SK-N-SH treated with all-trans-retinoic acid at 6 μM for 48 hours (cell line): ENCODE measurements at regions not wholly inside any gene's neighbourhood (a gene's known extent, or its start where the extent isn't known, plus 50 kb on each side); places are given as distances from the start of the nearest gene placed in this dataset.

ENCODE experiments used
- ATAC-seq: fragments of 200-7000 bp; cut with Tn5 transposase; 3 replicates; pipeline ENCODE4 v1.9.1; 2020; ENCODE audit warnings: mild to moderate bottlenecking, moderate library complexity
- ARNTL ChIP-seq: fragments of 450-650 bp; formaldehyde crosslinking; IDR thresholded peaks from 2 replicates; pipeline ENCODE4 v1.5.0; 2020; ENCODE audit warnings: low read depth, mild to moderate bottlenecking, moderate library complexity, borderline replicate concordance
- BACH2 ChIP-seq: fragments of 250-450 bp; sonication (Bioruptor Pico); IDR thresholded peaks from 2 replicates; pipeline ENCODE4 v1.9.0; 2021; ENCODE audit warnings: mild to moderate bottlenecking, borderline replicate concordance
- CSDC2 ChIP-seq: fragments of 250-450 bp; sonication (Bioruptor Pico); IDR thresholded peaks from 2 replicates; pipeline ENCODE4 v1.5.0; 2020; ENCODE audit warnings: mild to moderate bottlenecking, moderate library complexity
- ESRRG ChIP-seq: fragments of 250-450 bp; sonication (Bioruptor Pico); IDR thresholded peaks from 2 replicates; pipeline ENCODE4 v1.6.1; 2021; ENCODE audit warnings: mild to moderate bottlenecking
- GLIS3 ChIP-seq: fragments of 250-450 bp; sonication (Bioruptor Pico); IDR thresholded peaks from 2 replicates; pipeline ENCODE4 v1.5.0; 2020; ENCODE audit warnings: mild to moderate bottlenecking, moderate library complexity
- ISL1 ChIP-seq: fragments of 250-450 bp; sonication (Bioruptor Pico); IDR thresholded peaks from 2 replicates; pipeline ENCODE4 v2.1.2; 2022; ENCODE audit warnings: mild to moderate bottlenecking, moderate library complexity
- OSR1 ChIP-seq: fragments of 250-450 bp; sonication (Bioruptor Pico); IDR thresholded peaks from 2 replicates; pipeline ENCODE4 v1.8.0; 2022; ENCODE audit warnings: moderate library complexity, mild to moderate bottlenecking, inconsistent platforms
- PPARA ChIP-seq: fragments of 250-450 bp; sonication (Bioruptor Pico); IDR thresholded peaks from 2 replicates; pipeline ENCODE4 v1.5.0; 2020; ENCODE audit warnings: mild to moderate bottlenecking, borderline replicate concordance
- RARB ChIP-seq: fragments of 250-450 bp; sonication (Bioruptor Pico); IDR thresholded peaks from 2 replicates; pipeline ENCODE4 v1.8.0; 2021; ENCODE audit warnings: mild to moderate bottlenecking, moderate library complexity
- SNAI2 ChIP-seq: fragments of 250-450 bp; sonication (Bioruptor Pico); IDR thresholded peaks from 2 replicates; pipeline ENCODE4 v1.5.0; 2020; ENCODE audit warnings: mild to moderate bottlenecking, moderate library complexity
- TCF4 ChIP-seq: fragments of 250-450 bp; sonication (Bioruptor Pico); IDR thresholded peaks from 2 replicates; pipeline ENCODE4 v1.8.0; 2021; ENCODE audit warnings: mild to moderate bottlenecking, moderate library complexity, borderline replicate concordance
- TOX ChIP-seq: fragments of 250-450 bp; sonication (Bioruptor Pico); IDR thresholded peaks from 2 replicates; pipeline ENCODE4 v1.8.0; 2021; ENCODE audit warnings: mild to moderate bottlenecking, moderate library complexity, borderline replicate concordance
- ZC3H10 ChIP-seq: fragments of 250-450 bp; sonication (Bioruptor Pico); IDR thresholded peaks from 2 replicates; pipeline ENCODE4 v1.5.1; 2021; ENCODE audit warnings: mild to moderate bottlenecking, moderate library complexity
- ZFP3 ChIP-seq: fragments of 250-450 bp; sonication (Bioruptor Pico); IDR thresholded peaks from 2 replicates; pipeline ENCODE4 v1.5.0; 2020; ENCODE audit warnings: mild to moderate bottlenecking, moderate library complexity
- ZNF565 ChIP-seq: fragments of 450-650 bp; formaldehyde crosslinking; conservative IDR thresholded peaks from 2 replicates; pipeline ENCODE4 v1.5.0; 2020; ENCODE audit warnings: low read depth, mild to moderate bottlenecking, moderate library complexity
- ZNF70 ChIP-seq: fragments of 450-650 bp; formaldehyde crosslinking; IDR thresholded peaks from 2 replicates; pipeline ENCODE4 v1.5.0; 2020; ENCODE audit warnings: mild to moderate bottlenecking, moderate library complexity
- ZNF8 ChIP-seq: fragments of 450-650 bp; formaldehyde crosslinking; IDR thresholded peaks from 2 replicates; pipeline ENCODE4 v1.5.0; 2020; ENCODE audit warnings: mild to moderate bottlenecking, moderate library complexity
- TF ChIP-seq, protein P1 (sequence below): fragments of 250-450 bp; sonication (Bioruptor Pico); IDR thresholded peaks from 2 replicates; pipeline ENCODE4 v1.8.0; 2021; ENCODE audit warnings: low read depth, mild to moderate bottlenecking, moderate library complexity, borderline replicate concordance
- TF ChIP-seq, protein P2 (sequence below): fragments of 250-450 bp; sonication (Bioruptor Pico); IDR thresholded peaks from 2 replicates; pipeline ENCODE4 v1.5.1; 2020; ENCODE audit warnings: low read depth, mild to moderate bottlenecking, moderate library complexity
- TF ChIP-seq, protein P3 (sequence below): fragments of 250-450 bp; sonication (Bioruptor Pico); IDR thresholded peaks from 2 replicates; pipeline ENCODE4 v1.5.1; 2021; ENCODE audit warnings: mild to moderate bottlenecking, moderate library complexity
- TF ChIP-seq, protein P4 (sequence below): fragments of 250-450 bp; sonication (Bioruptor Pico); IDR thresholded peaks from 2 replicates; pipeline ENCODE4 v1.5.0; 2020; ENCODE audit warnings: mild to moderate bottlenecking, moderate library complexity

DNA sequence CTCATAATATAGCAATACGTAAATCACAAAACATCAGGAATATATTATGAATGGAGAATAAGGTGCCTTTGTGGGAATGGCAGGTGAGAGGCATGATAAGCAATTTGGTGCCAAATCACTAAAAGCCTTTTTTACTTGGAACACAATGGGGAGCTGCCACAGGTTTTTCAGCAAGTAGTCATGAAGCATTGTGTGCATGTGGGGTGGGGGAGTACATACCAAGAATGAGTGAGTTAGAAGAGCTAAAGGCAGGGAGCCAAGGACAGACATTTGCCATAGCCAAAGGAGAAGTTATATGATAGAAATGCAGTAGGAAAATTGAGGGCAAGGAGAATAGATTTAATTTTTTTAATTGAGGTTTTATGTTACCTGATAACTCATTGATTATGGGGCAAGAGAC is 445.0 kb upstream of the SMC2 start:
- no peak for ATAC-seq
- TF ChIP-seq PPARA (CRISPR knock-in tag) (no peak), ARNTL (no peak), BACH2 (CRISPR knock-in tag) (no peak), TCF4 (CRISPR knock-in tag) (no peak), CSDC2 (CRISPR knock-in tag) (no peak), ESRRG (CRISPR knock-in tag) (no peak), OSR1 (CRISPR knock-in tag) (no peak), SNAI2 (CRISPR knock-in tag) (no peak), TOX (no peak), ZC3H10 (CRISPR knock-in tag) (no peak), ZFP3 (CRISPR knock-in tag) (no peak), RARB (CRISPR knock-in tag) (no peak), ISL1 (CRISPR knock-in tag) (no peak)
- TF ChIP-seq, protein P1, sequence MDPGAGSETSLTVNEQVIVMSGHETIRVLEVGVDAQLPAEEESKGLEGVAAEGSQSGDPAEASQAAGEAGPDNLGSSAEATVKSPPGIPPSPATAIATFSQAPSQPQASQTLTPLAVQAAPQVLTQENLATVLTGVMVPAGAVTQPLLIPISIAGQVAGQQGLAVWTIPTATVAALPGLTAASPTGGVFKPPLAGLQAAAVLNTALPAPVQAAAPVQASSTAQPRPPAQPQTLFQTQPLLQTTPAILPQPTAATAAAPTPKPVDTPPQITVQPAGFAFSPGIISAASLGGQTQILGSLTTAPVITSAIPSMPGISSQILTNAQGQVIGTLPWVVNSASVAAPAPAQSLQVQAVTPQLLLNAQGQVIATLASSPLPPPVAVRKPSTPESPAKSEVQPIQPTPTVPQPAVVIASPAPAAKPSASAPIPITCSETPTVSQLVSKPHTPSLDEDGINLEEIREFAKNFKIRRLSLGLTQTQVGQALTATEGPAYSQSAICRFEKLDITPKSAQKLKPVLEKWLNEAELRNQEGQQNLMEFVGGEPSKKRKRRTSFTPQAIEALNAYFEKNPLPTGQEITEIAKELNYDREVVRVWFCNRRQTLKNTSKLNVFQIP: no peak
- TF ChIP-seq, protein P2, sequence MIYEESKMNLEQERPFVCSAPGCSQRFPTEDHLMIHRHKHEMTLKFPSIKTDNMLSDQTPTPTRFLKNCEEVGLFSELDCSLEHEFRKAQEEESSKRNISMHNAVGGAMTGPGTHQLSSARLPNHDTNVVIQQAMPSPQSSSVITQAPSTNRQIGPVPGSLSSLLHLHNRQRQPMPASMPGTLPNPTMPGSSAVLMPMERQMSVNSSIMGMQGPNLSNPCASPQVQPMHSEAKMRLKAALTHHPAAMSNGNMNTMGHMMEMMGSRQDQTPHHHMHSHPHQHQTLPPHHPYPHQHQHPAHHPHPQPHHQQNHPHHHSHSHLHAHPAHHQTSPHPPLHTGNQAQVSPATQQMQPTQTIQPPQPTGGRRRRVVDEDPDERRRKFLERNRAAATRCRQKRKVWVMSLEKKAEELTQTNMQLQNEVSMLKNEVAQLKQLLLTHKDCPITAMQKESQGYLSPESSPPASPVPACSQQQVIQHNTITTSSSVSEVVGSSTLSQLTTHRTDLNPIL (CRISPR knock-in tag): no peak
- TF ChIP-seq, protein P3, sequence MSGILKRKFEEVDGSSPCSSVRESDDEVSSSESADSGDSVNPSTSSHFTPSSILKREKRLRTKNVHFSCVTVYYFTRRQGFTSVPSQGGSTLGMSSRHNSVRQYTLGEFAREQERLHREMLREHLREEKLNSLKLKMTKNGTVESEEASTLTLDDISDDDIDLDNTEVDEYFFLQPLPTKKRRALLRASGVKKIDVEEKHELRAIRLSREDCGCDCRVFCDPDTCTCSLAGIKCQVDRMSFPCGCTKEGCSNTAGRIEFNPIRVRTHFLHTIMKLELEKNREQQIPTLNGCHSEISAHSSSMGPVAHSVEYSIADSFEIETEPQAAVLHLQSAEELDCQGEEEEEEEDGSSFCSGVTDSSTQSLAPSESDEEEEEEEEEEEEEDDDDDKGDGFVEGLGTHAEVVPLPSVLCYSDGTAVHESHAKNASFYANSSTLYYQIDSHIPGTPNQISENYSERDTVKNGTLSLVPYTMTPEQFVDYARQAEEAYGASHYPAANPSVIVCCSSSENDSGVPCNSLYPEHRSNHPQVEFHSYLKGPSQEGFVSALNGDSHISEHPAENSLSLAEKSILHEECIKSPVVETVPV (CRISPR knock-in tag): no peak
- TF ChIP-seq, protein P4, sequence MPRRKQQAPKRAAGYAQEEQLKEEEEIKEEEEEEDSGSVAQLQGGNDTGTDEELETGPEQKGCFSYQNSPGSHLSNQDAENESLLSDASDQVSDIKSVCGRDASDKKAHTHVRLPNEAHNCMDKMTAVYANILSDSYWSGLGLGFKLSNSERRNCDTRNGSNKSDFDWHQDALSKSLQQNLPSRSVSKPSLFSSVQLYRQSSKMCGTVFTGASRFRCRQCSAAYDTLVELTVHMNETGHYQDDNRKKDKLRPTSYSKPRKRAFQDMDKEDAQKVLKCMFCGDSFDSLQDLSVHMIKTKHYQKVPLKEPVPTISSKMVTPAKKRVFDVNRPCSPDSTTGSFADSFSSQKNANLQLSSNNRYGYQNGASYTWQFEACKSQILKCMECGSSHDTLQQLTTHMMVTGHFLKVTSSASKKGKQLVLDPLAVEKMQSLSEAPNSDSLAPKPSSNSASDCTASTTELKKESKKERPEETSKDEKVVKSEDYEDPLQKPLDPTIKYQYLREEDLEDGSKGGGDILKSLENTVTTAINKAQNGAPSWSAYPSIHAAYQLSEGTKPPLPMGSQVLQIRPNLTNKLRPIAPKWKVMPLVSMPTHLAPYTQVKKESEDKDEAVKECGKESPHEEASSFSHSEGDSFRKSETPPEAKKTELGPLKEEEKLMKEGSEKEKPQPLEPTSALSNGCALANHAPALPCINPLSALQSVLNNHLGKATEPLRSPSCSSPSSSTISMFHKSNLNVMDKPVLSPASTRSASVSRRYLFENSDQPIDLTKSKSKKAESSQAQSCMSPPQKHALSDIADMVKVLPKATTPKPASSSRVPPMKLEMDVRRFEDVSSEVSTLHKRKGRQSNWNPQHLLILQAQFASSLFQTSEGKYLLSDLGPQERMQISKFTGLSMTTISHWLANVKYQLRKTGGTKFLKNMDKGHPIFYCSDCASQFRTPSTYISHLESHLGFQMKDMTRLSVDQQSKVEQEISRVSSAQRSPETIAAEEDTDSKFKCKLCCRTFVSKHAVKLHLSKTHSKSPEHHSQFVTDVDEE: no peak

DNA sequence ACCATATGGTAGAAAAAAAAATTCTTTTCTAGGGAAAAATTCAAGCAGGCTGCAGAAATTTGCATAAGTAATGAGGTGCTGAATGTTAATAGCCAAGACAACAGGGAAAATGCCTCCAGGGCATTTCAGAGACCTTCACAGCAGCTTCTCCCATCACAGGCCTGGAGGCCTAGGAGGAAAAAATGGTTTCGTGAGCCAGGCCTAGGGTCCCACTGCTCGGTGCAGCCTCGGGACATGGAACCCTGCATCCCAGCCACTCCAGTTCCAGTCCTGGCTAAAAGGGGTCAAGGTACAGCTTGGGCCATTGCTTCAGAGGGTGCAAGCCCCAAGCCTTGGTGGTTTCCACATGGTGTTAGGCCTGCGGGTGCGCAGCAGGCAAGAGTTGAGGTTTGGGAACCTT is 436.0 kb upstream of the SMC2 start:
- TF ChIP-seq ARNTL (no peak), ZC3H10 (CRISPR knock-in tag) (no peak), RARB (CRISPR knock-in tag) (no peak), OSR1 (CRISPR knock-in tag) (no peak), PPARA (CRISPR knock-in tag) (no peak), CSDC2 (CRISPR knock-in tag) (no peak), ZNF565 (CRISPR knock-in tag) (no peak), TOX (no peak), BACH2 (CRISPR knock-in tag) (no peak), GLIS3 (CRISPR knock-in tag) (no peak), TCF4 (CRISPR knock-in tag) (no peak), ESRRG (CRISPR knock-in tag) (no peak), ZFP3 (CRISPR knock-in tag) (no peak), SNAI2 (CRISPR knock-in tag) (no peak), ISL1 (CRISPR knock-in tag) (no peak), ZNF8 (no peak), ZNF70 (CRISPR knock-in tag) (no peak)
- TF ChIP-seq, protein P2 (CRISPR knock-in tag): no peak
- TF ChIP-seq, protein P3 (CRISPR knock-in tag): no peak
- TF ChIP-seq, protein P1: no peak
- ATAC-seq: no peak
